Endothelial cell of umbilical vein (primary cell): ENCODE measurements at regions not wholly inside any gene's neighbourhood (a gene's known extent, or its start where the extent isn't known, plus 50 kb on each side); places are given as distances from the start of the nearest gene placed in this dataset.

Source experiments
- BruUV-seq: library from RNA; stranded (reverse); fragments of 400-500 nt; replicated peaks from 2 replicates; lab custom pipeline; 2021; lab: Mats Ljungman, UMichigan
- CTCF ChIA-PET: fragments of 300-600, 350-600 bp; sonication (Branson Sonifier 250); formaldehyde crosslinking; loops from one replicate; lab custom pipeline; 2021; ENCODE audit warnings: antibody characterized with exemption, inconsistent platforms; lab: Charles Lee
- POLR2A ChIA-PET: fragments of 300-600, 350-600 bp; sonication (Branson Sonifier 250); formaldehyde crosslinking; loops from one replicate; lab custom pipeline; 2021; ENCODE audit warnings: antibody characterized with exemption, inconsistent platforms; lab: Charles Lee
- DNase-seq: peaks from one replicate; pipeline ENCODE4 v3.0.0-alpha.2; 2011; ENCODE audit warnings: low read depth, low spot score
- FAIRE-seq: peaks from 2 replicates; lab custom pipeline; 2011; peaks lifted over from hg19 to GRCh38; lab: Jason Lieb, UNC
- H2AFZ ChIP-seq: 2 replicates; pipeline ENCODE4 v1.6.0; 2012; ENCODE audit warnings: low read depth, low read length, control low read depth, inconsistent platforms
- H3K27ac ChIP-seq: 2 replicates; pipeline ENCODE4 v1.5.1; 2011; ENCODE audit warnings: low read depth, mild to moderate bottlenecking, control low read depth, low read length, moderate library complexity; ENCODE audit not compliant: insufficient read depth
- H3K27me3 ChIP-seq, 2 experiments: 2 replicates each; pipeline versions ENCODE4 v1.6.0 to v1.6.1; 2011; ENCODE audit warnings: low read length in 2 of 2, mixed read lengths in 1 of 2; ENCODE audit not compliant: control insufficient read depth in 2 of 2, insufficient read depth in 2 of 2
- H3K36me3 ChIP-seq, 2 experiments: 2 replicates in 1 of 2; 3 replicates in 1 of 2; pipeline ENCODE4 v1.5.1; 2011; ENCODE audit warnings: low read length in 2 of 2, mild to moderate bottlenecking in 1 of 2, moderate library complexity in 1 of 2; ENCODE audit not compliant: control insufficient read depth in 2 of 2, insufficient read depth in 2 of 2; ENCODE audit errors: extremely low read depth in 1 of 2
- H3K4me1 ChIP-seq: 3 replicates; pipeline ENCODE4 v1.5.1; 2011; ENCODE audit warnings: mild to moderate bottlenecking, low read length; ENCODE audit not compliant: control insufficient read depth, insufficient read depth; ENCODE audit errors: extremely low read depth
- H3K4me2 ChIP-seq: 2 replicates; pipeline ENCODE4 v1.6.1; 2011; ENCODE audit warnings: low read length, control low read depth, mixed read lengths; ENCODE audit not compliant: insufficient read depth
- H3K4me3 ChIP-seq, 3 experiments: fragments of 200-600 bp in 1 of 3; sonication (generic), shearing (Covaris generic) in 1 of 3; replicated peaks in 1 of 3; 2 replicates each; pipeline ENCODE4 v1.5.1; 2011 to 2016; ENCODE audit warnings: control low read depth in 3 of 3, low read length in 3 of 3, mild to moderate bottlenecking in 2 of 3, inconsistent platforms in 1 of 3, low read depth in 1 of 3, moderate library complexity in 1 of 3; ENCODE audit not compliant: insufficient read depth in 1 of 3
- H3K79me2 ChIP-seq: 2 replicates; pipeline ENCODE4 v1.6.0; 2012; ENCODE audit warnings: low read length, inconsistent platforms; ENCODE audit not compliant: control insufficient read depth, insufficient read depth
- H3K9ac ChIP-seq: replicated peaks from 2 replicates; pipeline ENCODE3; 2011; ENCODE audit warnings: low read length, control low read depth; ENCODE audit not compliant: insufficient read depth; ENCODE audit errors: extremely low read depth
- H3K9me1 ChIP-seq: replicated peaks from 3 replicates; pipeline ENCODE4 v1.6.0; 2011; ENCODE audit warnings: mild to moderate bottlenecking, low read length; ENCODE audit not compliant: control insufficient read depth, insufficient read depth; ENCODE audit errors: extremely low read depth
- H3K9me3 ChIP-seq: replicated peaks from 2 replicates; pipeline ENCODE4 v1.5.1; 2012; ENCODE audit warnings: low read length, inconsistent platforms; ENCODE audit not compliant: control insufficient read depth, insufficient read depth
- H4K20me1 ChIP-seq: replicated peaks from 2 replicates; pipeline ENCODE3; 2011; ENCODE audit warnings: mild to moderate bottlenecking, low read length; ENCODE audit not compliant: control insufficient read depth, insufficient read depth; ENCODE audit errors: extremely low read depth
- CTCF ChIP-seq, 2 donors: IDR thresholded peaks; 1 replicate in 1 of 2; 2 replicates in 1 of 2; pipeline ENCODE4 v1.5.1; 2011; ENCODE audit warnings: low read length in 2 of 2, mild to moderate bottlenecking in 2 of 2, moderate library complexity in 2 of 2, control low read depth in 1 of 2, inconsistent platforms in 1 of 2, low read depth in 1 of 2; ENCODE audit not compliant: insufficient read depth in 1 of 2; ENCODE audit errors: extremely low read depth in 1 of 2
- EZH2 ChIP-seq: IDR thresholded peaks from 2 replicates; pipeline ENCODE4 v1.6.1; 2012; ENCODE audit warnings: borderline replicate concordance, low read depth, mild to moderate bottlenecking, moderate library complexity, low read length, inconsistent platforms; ENCODE audit not compliant: severe bottlenecking
- FOS ChIP-seq: IDR thresholded peaks from 2 replicates; pipeline ENCODE4 v1.6.1; 2011; ENCODE audit warnings: mild to moderate bottlenecking, low read length, moderate library complexity, borderline replicate concordance; ENCODE audit not compliant: insufficient read depth
- GATA2 ChIP-seq: IDR thresholded peaks from 2 replicates; pipeline ENCODE4 v1.7.0; 2011; ENCODE audit warnings: low read depth, mild to moderate bottlenecking, moderate library complexity, mixed read lengths, low read length; ENCODE audit not compliant: insufficient read length, insufficient read depth
- JUN ChIP-seq: IDR thresholded peaks from 2 replicates; pipeline ENCODE4 v1.6.1; 2011; ENCODE audit warnings: borderline replicate concordance, low read depth; ENCODE audit not compliant: insufficient read length, insufficient read depth
- MAX ChIP-seq: IDR thresholded peaks from 2 replicates; pipeline ENCODE4 v1.6.1; 2011; ENCODE audit not compliant: insufficient read depth, insufficient read length
- MYC ChIP-seq: IDR thresholded peaks from one replicate; pipeline ENCODE4 v1.6.1; 2011; ENCODE audit warnings: mild to moderate bottlenecking, low read depth, low read length
- POLR2A ChIP-seq: IDR thresholded peaks from 2 replicates; pipeline ENCODE4 v1.6.1; 2012; ENCODE audit warnings: low read depth, mild to moderate bottlenecking, control low read depth, low read length
- POLR2AphosphoS5 ChIP-seq: IDR thresholded peaks from 2 replicates; pipeline ENCODE4 v1.6.1; 2012; ENCODE audit warnings: low read depth, mild to moderate bottlenecking, control low read depth, low read length, moderate library complexity; ENCODE audit not compliant: insufficient read depth
- dilution Hi-C: fragments of 300-500 bp; cut with MboI; formaldehyde crosslinking; loops from one replicate; pipeline ENCODE4 v1.15.0; 2019; ENCODE audit warnings: low sequenced_read_pairs; ENCODE audit not compliant: extremely low pct_ligation_motif_present
- intact Hi-C: fragments of 100-400 bp; cut with micrococcal nuclease; formaldehyde crosslinking; loops from one replicate; pipeline ENCODE4 v1.10.0; 2022

DNA sequence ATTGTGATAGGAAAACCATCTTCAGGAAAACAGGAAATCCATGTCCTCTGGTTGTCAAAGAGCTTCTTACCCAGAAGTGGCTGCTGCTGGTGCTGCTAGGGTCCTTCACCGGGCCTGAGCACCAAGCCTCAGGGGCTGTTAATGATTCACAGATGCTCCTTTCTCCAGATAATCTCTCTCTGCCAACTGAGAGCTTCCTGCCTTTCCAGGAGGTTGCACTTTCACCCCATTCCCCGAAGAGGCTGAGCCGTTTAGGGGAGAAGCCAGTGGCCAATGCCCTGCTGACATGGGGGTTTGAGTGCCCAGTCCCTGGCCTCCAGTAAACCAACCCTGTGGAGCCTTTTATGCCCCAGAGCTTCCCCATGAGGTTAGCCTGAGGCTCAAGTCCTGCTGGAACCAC lies 122.4 kb downstream of the CBLN4 start:
- no peak overlapping the region for H3K9ac ChIP-seq
- no peaks in the 10 kb centered on the region for H4K20me1 ChIP-seq
- H2AFZ ChIP-seq: no peak overlapping the region
- H3K4me2 ChIP-seq: no peak overlapping the region
- no peaks in the 10 kb centered on the region for H3K27me3 ChIP-seq
- peaks cover 3% of the 10 kb centered on the region for H3K9me3 ChIP-seq
- H3K79me2 ChIP-seq: no peaks in the 10 kb centered on the region
- dilution Hi-C loops (no loop called here), intact Hi-C loops (no loop called here)
- CTCF ChIA-PET: no interaction called here
- no peak overlapping the region for H3K4me3 ChIP-seq
- no peaks in the 10 kb centered on the region for H3K9me1 ChIP-seq
- DNase-seq (no peak), FAIRE-seq (no peak)
- H3K36me3 ChIP-seq: no peaks in the 10 kb centered on the region
- no TSS peak for BruUV-seq
- H3K4me1 ChIP-seq: no peaks in the 10 kb centered on the region
- POLR2A ChIA-PET: no interaction called here
- no peak overlapping the region for H3K27ac ChIP-seq
- TF ChIP-seq CTCF (IDR thresholded peaks at IDR 0.05; ENCODE audit: extremely low read depth in 1 of 2, insufficient read depth in 1 of 2, low read depth in 1 of 2, low read length in 2 of 2) (no peak), JUN (no peak), MAX (no peak), POLR2AphosphoS5 (no peak), EZH2 (no peak), FOS (no peak), MYC (no peak), POLR2A (no peak), GATA2 (no peak)
